ENCODE measurements at regions not wholly inside any gene's neighbourhood (a gene's known extent, or its start where the extent isn't known, plus 50 kb on each side); places are given as distances from the start of the nearest gene placed in this dataset.

DNA sequence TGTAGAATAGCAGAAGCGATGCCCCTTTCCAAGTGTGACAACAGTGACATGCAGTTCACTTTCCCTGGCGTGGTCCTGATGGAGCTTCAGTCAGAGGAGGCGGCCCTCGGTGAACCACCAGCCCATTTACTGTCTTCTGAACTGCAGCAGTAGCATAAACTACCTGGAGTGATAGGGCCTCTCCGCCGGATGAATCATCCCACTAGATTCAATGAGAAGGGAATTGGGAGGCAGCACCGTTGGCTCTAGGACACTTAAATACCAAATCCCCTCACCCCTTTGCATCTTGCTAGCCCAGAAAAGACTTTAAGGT is 112.8 kb upstream of the GPR12 start:
- no peak for TF ChIP-seq ESRRG (CRISPR knock-in tag; IDR thresholded peaks at IDR 0.05)
- TF ChIP-seq PATZ1 (CRISPR knock-in tag; IDR thresholded peaks at IDR 0.05; ENCODE audit: borderline replicate concordance): no peak
- no peak for TF ChIP-seq RARB (CRISPR knock-in tag; IDR thresholded peaks at IDR 0.05)
- TF ChIP-seq ISL1 (CRISPR knock-in tag; IDR thresholded peaks at IDR 0.05): no peak
- no peak for TF ChIP-seq ZC3H10 (CRISPR knock-in tag; IDR thresholded peaks at IDR 0.05)

All from SK-N-SH treated with all-trans-retinoic acid at 6 μM for 48 hours (cell line).